ENCODE measurements at regions not wholly inside any gene's neighbourhood (a gene's known extent, or its start where the extent isn't known, plus 50 kb on each side); places are given as distances from the start of the nearest gene placed in this dataset.

DNA sequence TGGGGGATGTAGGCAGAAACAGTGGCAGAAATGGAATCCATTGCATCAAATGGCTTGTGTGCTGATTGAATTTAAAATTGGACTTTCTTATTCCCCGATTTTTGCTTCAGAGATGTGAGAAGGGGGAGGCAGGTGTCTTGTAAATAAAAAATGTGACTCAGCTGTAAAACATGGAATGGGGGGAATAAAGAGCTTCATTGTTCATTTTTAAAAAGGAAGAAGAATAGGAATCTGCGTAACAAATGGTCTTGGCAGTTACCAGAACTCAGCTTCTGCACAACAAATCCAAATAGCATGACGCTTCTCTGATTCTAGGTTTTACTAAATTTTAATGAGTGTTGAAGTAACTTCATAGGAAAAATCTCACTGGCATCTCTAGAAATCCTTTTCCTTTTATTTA, 323.9 kb upstream of the GBE1 start:
- 72 to 74% methylated on average over 3 of the region's 3 CpGs for WGBS, 2 donors
- no peak for DNase-seq
- intact Hi-C loops (cut with DNase I; ENCODE audit: low total_unique reads), result no loop called here

DNA sequence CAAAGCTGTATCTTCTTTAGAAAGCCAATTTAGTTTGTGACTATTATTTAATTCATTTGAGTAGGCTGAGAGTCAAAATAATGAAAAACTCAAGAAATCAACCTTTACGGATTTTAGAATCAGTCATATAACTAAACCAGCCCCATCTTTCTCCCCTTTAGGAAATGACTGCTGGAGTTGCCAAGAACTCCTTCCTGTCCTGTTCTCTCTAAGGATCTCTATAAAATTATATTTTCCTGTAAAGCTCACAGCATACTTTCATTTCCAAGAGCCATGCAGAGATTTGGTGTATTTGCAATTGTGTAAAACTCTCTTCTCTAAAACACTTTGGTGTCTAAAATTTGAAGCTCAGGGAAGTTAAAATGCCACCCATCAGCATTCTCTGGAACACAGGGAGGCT, 323.4 kb upstream of the GBE1 start:
- intact Hi-C loops (cut with DNase I; ENCODE audit: low total_unique reads), result no loop called here
- no peak for DNase-seq
- WGBS, 2 donors, result 59 to 74% methylated on average over 1 of the region's 1 CpG

More for the DNA sequence above, 323.9 kb upstream of the GBE1 start:
- no peaks in the 10 kb centered on the region for H3K27me3 ChIP-seq
- no peaks in the 10 kb centered on the region for H3K36me3 ChIP-seq (ENCODE audit: low read depth, missing control alignments)
- H3K4me1 ChIP-seq, result no peaks in the 10 kb centered on the region
- no peak overlapping the region for H3K4me3 ChIP-seq
- H3K27ac ChIP-seq, result no peak overlapping the region
- H3K9me3 ChIP-seq, result no peaks in the 10 kb centered on the region
- TF ChIP-seq POLR2A (IDR thresholded peaks at IDR 0.05), result no peak
- TF ChIP-seq, protein P1, sequence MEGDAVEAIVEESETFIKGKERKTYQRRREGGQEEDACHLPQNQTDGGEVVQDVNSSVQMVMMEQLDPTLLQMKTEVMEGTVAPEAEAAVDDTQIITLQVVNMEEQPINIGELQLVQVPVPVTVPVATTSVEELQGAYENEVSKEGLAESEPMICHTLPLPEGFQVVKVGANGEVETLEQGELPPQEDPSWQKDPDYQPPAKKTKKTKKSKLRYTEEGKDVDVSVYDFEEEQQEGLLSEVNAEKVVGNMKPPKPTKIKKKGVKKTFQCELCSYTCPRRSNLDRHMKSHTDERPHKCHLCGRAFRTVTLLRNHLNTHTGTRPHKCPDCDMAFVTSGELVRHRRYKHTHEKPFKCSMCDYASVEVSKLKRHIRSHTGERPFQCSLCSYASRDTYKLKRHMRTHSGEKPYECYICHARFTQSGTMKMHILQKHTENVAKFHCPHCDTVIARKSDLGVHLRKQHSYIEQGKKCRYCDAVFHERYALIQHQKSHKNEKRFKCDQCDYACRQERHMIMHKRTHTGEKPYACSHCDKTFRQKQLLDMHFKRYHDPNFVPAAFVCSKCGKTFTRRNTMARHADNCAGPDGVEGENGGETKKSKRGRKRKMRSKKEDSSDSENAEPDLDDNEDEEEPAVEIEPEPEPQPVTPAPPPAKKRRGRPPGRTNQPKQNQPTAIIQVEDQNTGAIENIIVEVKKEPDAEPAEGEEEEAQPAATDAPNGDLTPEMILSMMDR (IDR thresholded peaks at IDR 0.05), result no peak

DNA sequence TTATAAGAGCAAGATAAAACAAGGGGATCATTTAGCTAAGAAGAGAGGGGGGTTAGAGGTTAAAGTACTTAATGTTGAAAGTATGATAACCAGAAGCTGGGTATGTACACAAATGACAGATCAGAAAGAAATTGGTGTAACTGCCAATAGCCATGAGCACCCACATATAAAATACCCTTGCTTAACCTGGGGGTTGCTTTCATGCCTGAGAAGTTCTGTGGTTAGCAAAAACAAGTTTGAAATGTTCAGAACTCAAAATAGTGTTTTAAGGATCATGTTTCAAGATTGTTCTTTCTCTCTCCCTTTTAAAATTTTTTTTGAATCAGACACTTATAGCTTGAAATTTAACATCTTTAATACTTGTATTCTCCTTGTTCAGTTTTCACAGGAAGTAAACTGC, 321.4 kb upstream of the GBE1 start:
- DNase-seq, result no peak
- TF ChIP-seq, protein P1 (IDR thresholded peaks at IDR 0.05), result no peak
- no peak for TF ChIP-seq POLR2A (IDR thresholded peaks at IDR 0.05)
- no peaks in the 10 kb centered on the region for H3K9me3 ChIP-seq
- no peak overlapping the region for H3K27ac ChIP-seq
- H3K36me3 ChIP-seq (ENCODE audit: low read depth, missing control alignments), result no peaks in the 10 kb centered on the region
- intact Hi-C loops (cut with DNase I; ENCODE audit: low total_unique reads), result no loop called here
- H3K27me3 ChIP-seq, result no peaks in the 10 kb centered on the region
- no peaks in the 10 kb centered on the region for H3K4me1 ChIP-seq
- no peak overlapping the region for H3K4me3 ChIP-seq

More for the DNA sequence above, 323.4 kb upstream of the GBE1 start:
- Histone ChIP-seq H3K4me3 (no peak overlapping the region), H3K36me3 (ENCODE audit: low read depth, missing control alignments) (no peaks in the 10 kb centered on the region), H3K27me3 (no peaks in the 10 kb centered on the region), H3K4me1 (no peaks in the 10 kb centered on the region), H3K27ac (no peak overlapping the region), H3K9me3 (no peaks in the 10 kb centered on the region)
- TF ChIP-seq, protein P1 (IDR thresholded peaks at IDR 0.05), result no peak
- TF ChIP-seq POLR2A (IDR thresholded peaks at IDR 0.05), result no peak

DNA sequence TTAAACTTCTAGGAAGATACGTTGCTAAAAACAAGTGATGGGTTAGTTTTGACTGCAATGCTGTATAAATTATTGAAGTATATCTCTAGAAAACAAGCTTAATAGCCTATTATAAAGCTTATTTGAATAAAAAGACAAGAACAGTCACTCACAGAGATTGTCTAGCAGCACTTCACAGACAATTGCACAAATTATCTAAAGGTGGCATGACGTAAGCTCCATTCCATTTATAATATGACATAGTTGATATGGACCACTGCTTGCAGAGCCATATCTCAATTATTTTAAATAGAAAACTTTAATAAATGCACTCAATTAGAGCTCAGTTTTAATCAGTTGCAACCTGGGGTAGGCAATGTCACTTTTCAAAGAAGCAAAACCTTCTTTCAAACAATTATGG, 319.9 kb upstream of the GBE1 start:
- H3K27ac ChIP-seq, result no peak overlapping the region
- DNase-seq, result no peak

DNA sequence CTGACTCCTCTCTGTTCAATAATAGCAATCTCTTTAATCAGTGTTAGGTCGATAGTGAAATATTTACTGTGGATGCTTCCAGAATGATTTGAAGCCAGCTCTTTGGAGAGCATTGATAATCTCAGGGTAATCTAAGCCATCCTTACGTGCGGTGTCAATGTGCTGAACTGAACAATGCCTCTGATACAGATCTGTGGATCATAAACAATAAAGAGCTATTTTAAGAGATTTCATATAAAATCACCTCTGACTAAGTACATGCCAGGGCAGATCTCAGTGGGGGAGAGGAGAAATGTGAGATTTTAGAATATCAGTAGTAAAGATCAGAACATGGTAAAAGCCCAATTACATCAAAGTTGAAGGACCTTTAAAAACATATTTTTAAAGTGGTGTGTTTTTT, 319.3 kb upstream of the GBE1 start:
- no peak for DNase-seq
- no peaks in the 10 kb centered on the region for H3K27me3 ChIP-seq
- no peak for TF ChIP-seq POLR2A (IDR thresholded peaks at IDR 0.05)
- TF ChIP-seq, protein P1 (IDR thresholded peaks at IDR 0.05), result no peak
- H3K36me3 ChIP-seq (ENCODE audit: low read depth, missing control alignments), result no peaks in the 10 kb centered on the region
- H3K27ac ChIP-seq, result no peak overlapping the region
- no peaks in the 10 kb centered on the region for H3K4me1 ChIP-seq
- intact Hi-C loops (cut with DNase I; ENCODE audit: low total_unique reads), result no loop called here
- WGBS, 2 donors, result 64 to 79% methylated on average over 3 of the region's 3 CpGs
- no peak overlapping the region for H3K4me3 ChIP-seq
- H3K9me3 ChIP-seq, result no peaks in the 10 kb centered on the region

More for the DNA sequence above, 319.9 kb upstream of the GBE1 start:
- Histone ChIP-seq H3K9me3 (no peaks in the 10 kb centered on the region), H3K36me3 (ENCODE audit: low read depth, missing control alignments) (no peaks in the 10 kb centered on the region), H3K4me3 (no peak overlapping the region), H3K4me1 (no peaks in the 10 kb centered on the region), H3K27me3 (no peaks in the 10 kb centered on the region)
- intact Hi-C loops (cut with DNase I; ENCODE audit: low total_unique reads), result no loop called here
- TF ChIP-seq POLR2A (IDR thresholded peaks at IDR 0.05), result no peak
- TF ChIP-seq, protein P1 (IDR thresholded peaks at IDR 0.05), result no peak
- 83 to 91% methylated on average over 2 of the region's 2 CpGs for WGBS, 2 donors

Data from testis (tissue), 2 donors.